Mesenchymal stem cell (in vitro differentiated cells and primary cell): ENCODE measurements at regions not wholly inside any gene's neighbourhood (a gene's known extent, or its start where the extent isn't known, plus 50 kb on each side); places are given as distances from the start of the nearest gene placed in this dataset.
A peak's percentile ranks its signal among the peaks of the same experiment; 100 is the strongest.
"Not testable (repeated sequence)": the region's sequence is repeated elsewhere in the genome, so short reads cannot be mapped to it uniquely, and the experiment has no call there.

ENCODE experiments used
- DNase-seq: peaks from one replicate; pipeline ENCODE4 v3.0.0-alpha.2; 2013
- H2AFZ ChIP-seq: one replicate; pipeline ENCODE4 v1.6.1; 2013; ENCODE audit warnings: low read depth, mild to moderate bottlenecking, control low read depth, inconsistent platforms, low read length, moderate library complexity
- H2AK5ac ChIP-seq: 2 replicates; pipeline ENCODE4 v1.6.1; 2013; ENCODE audit warnings: low read length, moderate library complexity, mild to moderate bottlenecking, inconsistent platforms; ENCODE audit not compliant: severe bottlenecking
- H2BK120ac ChIP-seq: one replicate; pipeline ENCODE4 v1.6.1; 2013; ENCODE audit warnings: low read depth, mild to moderate bottlenecking, inconsistent platforms, low read length, moderate library complexity
- H2BK12ac ChIP-seq, 2 experiments: one replicate each; pipeline ENCODE4 v1.6.1; 2013; ENCODE audit warnings: inconsistent platforms in 2 of 2, low read length in 2 of 2, mild to moderate bottlenecking in 2 of 2, moderate library complexity in 2 of 2, control low read depth in 1 of 2
- H2BK15ac ChIP-seq: one replicate; pipeline ENCODE4 v1.6.1; 2013; ENCODE audit warnings: mild to moderate bottlenecking, low read depth, inconsistent platforms; ENCODE audit not compliant: poor library complexity, severe bottlenecking
- H2BK5ac ChIP-seq: 2 replicates; pipeline ENCODE4 v1.6.1; 2013; ENCODE audit warnings: low read depth, mild to moderate bottlenecking, low read length, control low read depth, inconsistent platforms; ENCODE audit not compliant: poor library complexity, severe bottlenecking
- H3K14ac ChIP-seq, 2 experiments: one replicate each; pipeline ENCODE4 v1.6.1; 2013; ENCODE audit warnings: inconsistent platforms in 2 of 2, low read length in 2 of 2, control low read depth in 1 of 2, mild to moderate bottlenecking in 1 of 2, moderate library complexity in 1 of 2
- H3K18ac ChIP-seq, 2 experiments: one replicate each; pipeline ENCODE4 v1.6.1; 2013; ENCODE audit warnings: inconsistent platforms in 2 of 2, low read length in 2 of 2, control low read depth in 1 of 2, low read depth in 1 of 2, mild to moderate bottlenecking in 1 of 2
- H3K23ac ChIP-seq, 2 experiments: one replicate each; pipeline ENCODE4 v1.6.1; 2013; ENCODE audit warnings: inconsistent platforms in 2 of 2, low read length in 2 of 2, mild to moderate bottlenecking in 2 of 2, moderate library complexity in 2 of 2, control low read depth in 1 of 2
- H3K27ac ChIP-seq: 2 replicates; pipeline ENCODE4 v1.5.1; 2013; ENCODE audit warnings: mild to moderate bottlenecking, moderate library complexity, low read length, control low read depth, inconsistent platforms; ENCODE audit not compliant: poor library complexity, severe bottlenecking
- H3K27me3 ChIP-seq, 2 experiments: 2 replicates each; pipeline versions ENCODE4 v1.6.1 to v1.7.0; 2013; ENCODE audit warnings: low read length in 2 of 2, mild to moderate bottlenecking in 2 of 2, moderate library complexity in 2 of 2, control low read depth in 1 of 2, inconsistent platforms in 1 of 2; ENCODE audit not compliant: control insufficient read depth in 1 of 2, insufficient read depth in 1 of 2
- H3K36me3 ChIP-seq, 2 experiments: 2 replicates each; pipeline versions ENCODE4 v1.6.1 to v1.7.0; 2013; ENCODE audit warnings: low read length in 2 of 2, control low read depth in 1 of 2, inconsistent platforms in 1 of 2, low read depth in 1 of 2, mild to moderate bottlenecking in 1 of 2; ENCODE audit not compliant: insufficient read depth in 2 of 2, control insufficient read depth in 1 of 2
- H3K4ac ChIP-seq, 2 experiments: one replicate each; pipeline ENCODE4 v1.6.1; 2013; ENCODE audit warnings: inconsistent platforms in 2 of 2, low read length in 2 of 2, mild to moderate bottlenecking in 2 of 2, moderate library complexity in 2 of 2, control low read depth in 1 of 2, low read depth in 1 of 2
- H3K4me1 ChIP-seq: 2 replicates; pipeline ENCODE4 v1.6.1; 2013; ENCODE audit warnings: low read depth, low read length, control low read depth; ENCODE audit not compliant: control insufficient read depth, insufficient read depth
- H3K4me2 ChIP-seq: 2 replicates; pipeline ENCODE4 v1.6.1; 2013; ENCODE audit warnings: low read length, mild to moderate bottlenecking, inconsistent platforms; ENCODE audit not compliant: poor library complexity, severe bottlenecking
- H3K4me3 ChIP-seq, 2 experiments: 2 replicates each; pipeline versions ENCODE4 v1.5.1 to v1.7.0; 2013; ENCODE audit warnings: low read length in 2 of 2, mild to moderate bottlenecking in 2 of 2, control low read depth in 1 of 2, low read depth in 1 of 2; ENCODE audit not compliant: insufficient read depth in 1 of 2
- H3K79me1 ChIP-seq: replicated peaks from 2 replicates; pipeline ENCODE4 v1.6.1; 2013; ENCODE audit warnings: mild to moderate bottlenecking, control low read depth, low read length, inconsistent platforms; ENCODE audit not compliant: poor library complexity, severe bottlenecking
- H3K9ac ChIP-seq: 2 replicates; pipeline ENCODE4 v1.7.0; 2013; ENCODE audit warnings: mild to moderate bottlenecking, low read length, moderate library complexity
- H3K9me3 ChIP-seq: 2 replicates; pipeline ENCODE4 v1.7.0; 2013; ENCODE audit warnings: mild to moderate bottlenecking, low read length; ENCODE audit not compliant: control insufficient read depth
- H4K8ac ChIP-seq: one replicate; pipeline ENCODE4 v1.6.1; 2013; ENCODE audit warnings: inconsistent platforms, mild to moderate bottlenecking, low read length, moderate library complexity
- H4K91ac ChIP-seq: one replicate; pipeline ENCODE4 v1.6.1; 2013; ENCODE audit warnings: mild to moderate bottlenecking, low read length, inconsistent platforms
- WGBS: methylation state at CpG from one replicate; pipeline ENCODE4 v1.1.7; 2013; ENCODE audit warnings: mixed read lengths; 5-methylcytosine and 5-hydroxymethylcytosine counted together

- not testable (repeated sequence) for H2BK120ac ChIP-seq, H2BK15ac ChIP-seq, DNase-seq, H3K27ac ChIP-seq, H3K4me2 ChIP-seq, H3K79me1 ChIP-seq, H3K23ac ChIP-seq, H2AFZ ChIP-seq, H2BK12ac ChIP-seq, H3K4me1 ChIP-seq, H3K27me3 ChIP-seq, H3K36me3 ChIP-seq, H3K14ac ChIP-seq, H3K18ac ChIP-seq, H4K8ac ChIP-seq, H3K9ac ChIP-seq, H2BK5ac ChIP-seq, H4K91ac ChIP-seq, H3K9me3 ChIP-seq, H3K4me3 ChIP-seq, H2AK5ac ChIP-seq, H3K4ac ChIP-seq
- WGBS: 98% methylated on average over 7 of the region's 23 CpGs
Observed at GRCh38 chr16:29355339-29356059, 51.0 kb downstream of the NPIPB11 start.

- H3K9me3 ChIP-seq, H3K36me3 ChIP-seq, H3K4ac ChIP-seq, H2BK12ac ChIP-seq, H3K18ac ChIP-seq, H3K14ac ChIP-seq, DNase-seq, H4K8ac ChIP-seq, H3K4me1 ChIP-seq, H2AK5ac ChIP-seq, H2BK5ac ChIP-seq, H3K27ac ChIP-seq, H3K27me3 ChIP-seq, H4K91ac ChIP-seq, H3K23ac ChIP-seq, H3K4me2 ChIP-seq, H3K79me1 ChIP-seq, H3K9ac ChIP-seq, H2BK15ac ChIP-seq, H2BK120ac ChIP-seq, H3K4me3 ChIP-seq, H2AFZ ChIP-seq: not testable (repeated sequence)
- WGBS: no CpG with 5 or more reads among the region's 5 CpGs
Observed at GRCh38 chr16:29354449-29354848, 52.1 kb downstream of the NPIPB11 start.

- H3K4me1 ChIP-seq, H3K18ac ChIP-seq, H2BK15ac ChIP-seq, H3K79me1 ChIP-seq, H2BK120ac ChIP-seq, H3K27me3 ChIP-seq, H3K4ac ChIP-seq, H3K4me2 ChIP-seq, H2AK5ac ChIP-seq, H3K4me3 ChIP-seq, H2BK12ac ChIP-seq, H4K91ac ChIP-seq, H3K36me3 ChIP-seq, H2BK5ac ChIP-seq, H3K14ac ChIP-seq, H3K27ac ChIP-seq, H3K23ac ChIP-seq, H4K8ac ChIP-seq, H3K9me3 ChIP-seq, H3K9ac ChIP-seq, H2AFZ ChIP-seq: not testable (repeated sequence)
- WGBS: 82% methylated on average over 1 of the region's 2 CpGs
- DNase-seq: peak; percentile 26
Observed at GRCh38 chr16:29352617-29352999, 53.9 kb downstream of the NPIPB11 start.

GRCh38 chr16:29351970-29352616, 54.4 kb downstream of the NPIPB11 start:
- not testable (repeated sequence) for H3K9me3 ChIP-seq

More at GRCh38 chr16:29351970-29352616, 54.4 kb downstream of the NPIPB11 start:
- H2BK12ac ChIP-seq, H2AK5ac ChIP-seq, H2BK5ac ChIP-seq, H3K23ac ChIP-seq, H3K4me2 ChIP-seq, H3K27me3 ChIP-seq, H2BK120ac ChIP-seq, H3K18ac ChIP-seq, H3K4ac ChIP-seq, H2BK15ac ChIP-seq, H3K27ac ChIP-seq, H3K4me3 ChIP-seq, H4K91ac ChIP-seq, H3K4me1 ChIP-seq, H2AFZ ChIP-seq, DNase-seq, H3K14ac ChIP-seq, H4K8ac ChIP-seq, H3K36me3 ChIP-seq, H3K9ac ChIP-seq, H3K79me1 ChIP-seq: not testable (repeated sequence)
- 100% methylated on average over 2 of the region's 9 CpGs for WGBS
